Activated T-cell treated with anti-CD3 and anti-CD28 coated beads, Interleukin-2, amount 50 U/mL, for 1 hour (primary cell): ENCODE measurements at regions not wholly inside any gene's neighbourhood (a gene's known extent, or its start where the extent isn't known, plus 50 kb on each side); places are given as distances from the start of the nearest gene placed in this dataset.

Experiments
- DNase-seq: peaks from one replicate; pipeline ENCODE4 v3.0.0-alpha.2; 2020

DNA sequence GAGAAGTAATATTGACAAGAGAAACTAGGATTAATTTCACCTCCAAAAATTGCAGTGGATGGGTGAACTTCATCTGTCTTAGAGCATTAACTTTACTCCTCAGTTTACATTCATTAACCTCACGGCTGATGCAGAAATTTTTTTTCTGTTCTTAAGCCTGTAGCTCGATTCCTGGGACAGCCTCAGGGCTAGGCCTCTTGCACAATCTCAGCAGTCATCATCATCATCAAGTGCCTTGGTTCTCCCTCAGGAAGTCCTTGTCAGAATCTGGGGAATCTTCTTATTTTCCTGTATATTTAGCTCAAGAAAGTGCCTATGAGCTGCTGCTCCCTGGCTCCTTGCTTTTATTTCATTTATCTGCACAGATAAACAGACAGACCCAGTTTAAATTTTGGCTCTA, 1272.2 kb upstream of the LRRTM1 start:
- no peak for DNase-seq

- DNase-seq: no peak
Measured at GRCh38 chr2:81551040-81551634, 1246.6 kb upstream of the LRRTM1 start.

DNA sequence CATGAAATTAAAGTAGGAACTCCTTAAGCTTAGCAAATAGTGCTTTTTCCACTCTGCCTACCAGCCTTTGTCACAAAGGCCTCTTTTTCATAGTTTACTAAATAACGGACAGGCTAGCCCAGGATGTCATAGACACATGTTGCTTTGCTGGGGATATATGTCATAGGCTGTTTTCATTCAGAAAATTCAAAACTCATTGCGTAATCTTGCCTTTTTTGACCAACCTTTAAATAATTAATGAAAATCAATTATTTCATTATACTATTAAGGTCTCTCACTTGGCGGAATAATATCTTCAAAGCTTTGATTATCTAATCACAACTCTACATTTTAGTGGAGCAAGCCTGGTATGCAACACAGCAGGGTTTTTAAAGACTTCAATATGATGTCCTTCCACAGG, 1245.7 kb upstream of the LRRTM1 start:
- no peak for DNase-seq

GRCh38 chr2:81549646-81550045, 1245.1 kb upstream of the LRRTM1 start:
- DNase-seq: no peak

GRCh38 chr2:81545626-81546025, 1241.1 kb upstream of the LRRTM1 start:
- no peak for DNase-seq

- no peak for DNase-seq
Measured at GRCh38 chr2:81542119-81542518, 1237.6 kb upstream of the LRRTM1 start.

DNA sequence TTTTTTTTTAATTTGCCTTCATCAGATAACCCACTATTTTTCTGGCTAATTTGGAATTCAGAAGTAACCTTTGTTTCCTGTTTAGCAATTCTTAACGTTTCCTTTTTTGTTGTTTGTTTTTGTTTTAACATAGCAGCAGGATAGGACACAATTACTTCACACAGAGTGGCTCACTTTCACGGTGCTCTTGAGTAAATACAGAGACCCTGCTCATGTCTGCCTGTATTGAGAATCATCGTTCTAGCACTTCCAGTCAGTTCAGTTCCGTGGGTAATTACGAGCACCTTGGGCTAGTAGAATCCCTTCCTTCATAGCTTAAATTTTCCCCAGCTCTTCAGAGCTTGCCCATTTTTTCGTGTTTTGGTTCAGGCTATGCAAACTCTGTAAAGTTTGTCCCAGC, 1225.4 kb upstream of the LRRTM1 start:
- no peak for DNase-seq

DNA sequence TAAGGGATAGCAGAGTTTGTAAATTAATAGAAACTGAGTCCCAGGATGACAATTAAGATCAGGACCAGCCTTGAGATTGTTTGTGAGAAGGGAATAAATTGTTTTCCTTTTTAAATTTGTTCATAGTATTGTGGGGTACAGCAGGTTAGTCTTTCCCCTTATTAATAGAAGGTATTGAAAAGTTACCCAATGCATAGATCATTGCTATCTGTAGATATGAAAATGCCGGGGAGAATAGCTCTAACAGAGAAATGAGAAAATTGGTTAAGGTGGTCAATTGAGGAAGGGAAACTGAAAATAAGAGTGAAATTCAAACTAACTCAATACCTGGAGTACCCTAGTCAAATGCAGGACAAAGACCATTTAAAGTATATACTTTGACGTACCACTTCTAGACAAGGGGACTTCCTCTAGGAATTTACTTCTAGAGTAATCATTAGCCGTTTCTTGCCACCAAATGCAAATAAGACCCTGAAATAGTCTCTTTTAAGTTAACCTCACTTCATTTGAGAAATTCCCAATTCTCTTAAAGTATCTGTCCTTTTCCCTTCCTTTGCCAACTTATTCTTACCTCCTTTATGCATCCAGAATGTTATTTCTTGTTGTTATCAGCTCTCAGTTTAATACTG, 1224.4 kb upstream of the LRRTM1 start:
- DNase-seq: no peak

DNA sequence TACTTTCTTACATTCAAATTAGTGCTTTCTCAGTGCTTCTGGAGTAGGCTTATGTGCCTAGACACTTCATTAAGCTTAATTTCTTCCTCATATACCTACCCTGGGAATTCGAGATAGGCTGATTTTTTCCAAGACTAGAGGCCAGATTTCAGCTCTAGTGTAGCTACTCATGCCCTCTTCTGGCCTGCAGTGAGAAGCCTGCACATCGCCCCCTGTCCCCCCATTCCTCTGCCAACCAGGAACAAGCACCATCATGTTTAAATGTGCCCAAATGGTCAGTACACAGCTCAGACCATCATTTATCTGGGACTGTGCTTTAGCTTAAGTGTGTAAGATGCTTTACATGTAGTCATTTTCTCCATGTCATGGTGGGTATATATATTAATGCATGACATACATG, 1218.8 kb upstream of the LRRTM1 start:
- no peak for DNase-seq

- DNase-seq: no peak
Measured at GRCh38 chr2:81513328-81513727, 1208.8 kb upstream of the LRRTM1 start.

GRCh38 chr2:81505586-81505985, 1201.0 kb upstream of the LRRTM1 start:
- no peak for DNase-seq

DNA sequence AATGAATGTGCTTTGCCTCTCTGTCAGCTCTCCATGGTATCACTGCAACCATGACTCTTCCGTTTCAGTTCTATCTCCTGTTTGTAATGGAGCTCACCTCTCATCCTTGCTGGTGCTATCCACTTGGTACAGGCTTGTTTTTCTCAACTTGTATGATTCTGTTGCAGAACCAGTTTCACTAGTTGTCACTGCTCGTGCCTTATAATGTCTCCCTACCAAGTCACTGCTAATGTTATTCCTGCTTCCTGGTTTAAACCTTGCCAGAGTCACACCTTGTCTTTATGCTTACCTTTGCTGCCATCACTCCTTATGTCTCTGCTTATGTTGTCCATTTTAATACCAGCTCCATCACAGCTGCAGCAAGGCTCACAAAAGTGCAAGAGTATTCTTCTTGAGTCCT, 1191.0 kb upstream of the LRRTM1 start:
- DNase-seq: no peak

- DNase-seq: no peak
Measured at GRCh38 chr2:81483254-81483653, 1178.7 kb upstream of the LRRTM1 start.

- DNase-seq: no peak
Measured at GRCh38 chr2:81481994-81482368, 1177.4 kb upstream of the LRRTM1 start.

- no peak for DNase-seq
Measured at GRCh38 chr2:81481242-81481993, 1176.9 kb upstream of the LRRTM1 start.

DNA sequence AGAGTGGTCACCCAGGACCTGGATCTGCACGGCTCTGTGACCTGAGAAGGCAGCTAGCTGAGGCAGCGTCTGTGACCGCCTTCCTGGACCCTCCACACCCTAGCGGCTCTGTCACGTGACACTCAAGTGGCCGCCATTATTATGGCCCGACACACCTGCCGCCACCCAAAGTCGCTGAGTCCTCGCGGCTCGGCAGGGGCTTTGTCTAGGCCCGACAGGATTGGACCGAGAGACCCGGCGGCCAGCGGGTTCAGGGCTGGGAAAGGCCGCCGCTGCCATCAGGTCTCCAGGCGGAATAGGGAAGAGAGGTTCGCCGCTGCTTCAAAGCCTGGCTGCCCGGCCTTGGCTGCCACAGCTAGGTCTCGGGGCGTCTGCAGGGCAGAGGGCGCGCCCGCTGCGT, 1162.5 kb upstream of the LRRTM1 start:
- no peak for DNase-seq

- no peak for DNase-seq
Measured at GRCh38 chr2:81462420-81462819, 1157.9 kb upstream of the LRRTM1 start.

DNA sequence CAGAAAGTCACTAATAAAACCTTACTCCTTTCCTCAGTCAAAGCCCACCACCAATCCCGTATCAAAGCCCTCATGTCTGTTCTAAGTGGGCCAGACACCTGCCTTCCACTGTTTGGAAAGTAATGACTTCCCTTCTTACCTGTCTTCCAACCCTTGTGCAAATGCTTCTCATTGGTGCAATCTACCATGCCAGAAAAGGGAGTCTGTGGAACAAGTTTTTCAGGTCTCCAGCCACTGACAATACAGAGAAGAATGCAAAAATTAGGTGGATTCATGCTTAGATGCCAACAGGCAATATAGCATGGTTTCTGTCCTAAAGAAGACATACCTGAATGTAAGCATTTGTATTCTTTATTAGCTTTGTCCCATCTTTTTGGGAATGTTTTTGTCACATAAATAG, 1140.6 kb upstream of the LRRTM1 start:
- no peak for DNase-seq

- DNase-seq: no peak
Measured at GRCh38 chr2:81437456-81438000, 1133.0 kb upstream of the LRRTM1 start.

DNA sequence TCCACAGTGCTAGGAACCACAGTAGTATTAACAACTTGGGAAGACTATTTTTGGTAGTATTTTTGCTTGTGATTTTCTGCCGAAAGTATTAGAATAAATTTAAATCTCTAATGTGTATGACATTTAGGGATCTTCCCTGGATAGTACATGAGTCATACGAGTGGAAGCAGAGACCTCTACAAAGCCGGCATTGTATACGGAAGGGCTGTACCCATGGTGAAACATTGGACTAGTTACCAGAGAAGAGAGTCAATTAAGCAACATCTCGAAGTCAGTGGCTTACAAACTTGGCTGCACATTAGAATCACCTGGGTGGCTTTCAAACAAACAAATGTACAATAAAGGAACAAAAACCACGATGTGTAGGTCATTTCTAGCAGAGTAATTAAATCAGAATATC, 1131.7 kb upstream of the LRRTM1 start:
- no peak for DNase-seq

GRCh38 chr2:81412681-81413080, 1108.1 kb upstream of the LRRTM1 start:
- no peak for DNase-seq

GRCh38 chr2:81403508-81403907, 1099.0 kb upstream of the LRRTM1 start:
- DNase-seq: no peak

DNA sequence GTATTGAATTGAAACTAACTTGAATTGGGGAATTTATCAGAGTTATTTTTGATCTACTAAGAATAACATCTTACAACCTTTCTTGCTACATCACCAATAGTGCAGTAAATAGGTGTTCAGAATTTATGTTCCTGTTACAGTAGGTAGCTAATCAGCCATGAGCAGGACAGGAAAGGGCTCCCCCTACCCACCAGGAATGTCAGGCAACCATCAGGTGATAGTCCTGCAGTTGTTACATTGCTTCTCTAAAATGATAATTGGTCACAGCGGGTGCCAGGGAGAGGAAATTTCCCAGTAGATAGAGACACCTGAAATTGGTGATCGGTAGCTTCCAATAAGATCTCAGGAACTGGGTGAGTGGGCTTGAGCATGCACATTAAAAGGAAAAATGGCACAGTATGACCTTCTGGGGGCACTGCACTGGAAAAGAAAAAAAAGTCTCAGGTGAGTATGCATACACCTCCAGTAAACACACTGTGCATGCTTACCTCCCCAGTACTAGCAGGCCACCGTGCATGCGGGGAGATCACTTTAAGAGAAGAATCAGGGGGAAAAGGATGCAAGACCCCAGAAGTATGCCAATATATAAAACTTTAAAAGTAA, 1092.0 kb upstream of the LRRTM1 start:
- no peak for DNase-seq

DNA sequence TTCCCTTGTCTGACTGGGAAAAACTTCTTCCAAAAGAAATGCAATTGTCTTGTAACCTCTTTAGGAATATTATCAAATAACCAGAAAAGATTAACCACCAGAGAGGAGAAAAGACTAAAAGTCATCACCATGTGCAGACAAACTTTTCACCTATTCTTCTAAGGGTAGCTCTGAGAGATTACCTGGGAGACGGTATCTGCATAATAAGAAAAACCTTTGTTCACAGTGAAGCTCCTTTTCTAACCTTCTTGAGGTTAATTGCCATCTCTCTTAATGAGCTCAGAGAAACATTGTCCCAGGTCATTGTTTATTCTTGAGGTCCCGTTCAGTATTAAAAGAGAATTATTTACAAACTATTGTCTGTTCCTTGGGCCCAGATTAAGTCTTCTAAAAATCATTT, 1091.2 kb upstream of the LRRTM1 start:
- DNase-seq: no peak
